HFFc6 (cell line): ENCODE measurements at regions not wholly inside any gene's neighbourhood (a gene's known extent, or its start where the extent isn't known, plus 50 kb on each side); places are given as distances from the start of the nearest gene placed in this dataset.
A peak's percentile ranks its signal among the peaks of the same experiment; 100 is the strongest.

Experiments used
- DNase-seq: peaks from one replicate; pipeline ENCODE4 v3.0.0-alpha.2; 2018
- H3K27ac Mint-ChIP-seq: 2 replicates; pipeline ENCODE4 v1.8.0; 2020; ENCODE audit warnings: mild to moderate bottlenecking, mixed read lengths
- H3K27me3 Mint-ChIP-seq: 2 replicates; pipeline ENCODE4 v1.8.0; 2021; ENCODE audit warnings: mild to moderate bottlenecking, moderate library complexity, mixed read lengths; ENCODE audit not compliant: insufficient read depth
- H3K36me3 Mint-ChIP-seq: 2 replicates; pipeline ENCODE4 v1.8.0; 2021; ENCODE audit warnings: low read depth, mixed read lengths
- H3K4me1 Mint-ChIP-seq: 2 replicates; pipeline ENCODE4 v1.8.0; 2020; ENCODE audit warnings: low read depth, mixed read lengths
- H3K4me3 Mint-ChIP-seq: 2 replicates; pipeline ENCODE4 v1.8.0; 2020; ENCODE audit warnings: mild to moderate bottlenecking, moderate library complexity, mixed read lengths
- H3K9me3 Mint-ChIP-seq: 2 replicates; pipeline ENCODE4 v1.8.0; 2020; ENCODE audit warnings: mild to moderate bottlenecking, mixed read lengths
- TF ChIP-seq, protein P1 (sequence below): fragments of 200-600 bp; sonication (generic); IDR thresholded peaks from 2 replicates; pipeline ENCODE4 v1.5.0; 2021; ENCODE audit warnings: antibody characterized with exemption, mild to moderate bottlenecking

DNA sequence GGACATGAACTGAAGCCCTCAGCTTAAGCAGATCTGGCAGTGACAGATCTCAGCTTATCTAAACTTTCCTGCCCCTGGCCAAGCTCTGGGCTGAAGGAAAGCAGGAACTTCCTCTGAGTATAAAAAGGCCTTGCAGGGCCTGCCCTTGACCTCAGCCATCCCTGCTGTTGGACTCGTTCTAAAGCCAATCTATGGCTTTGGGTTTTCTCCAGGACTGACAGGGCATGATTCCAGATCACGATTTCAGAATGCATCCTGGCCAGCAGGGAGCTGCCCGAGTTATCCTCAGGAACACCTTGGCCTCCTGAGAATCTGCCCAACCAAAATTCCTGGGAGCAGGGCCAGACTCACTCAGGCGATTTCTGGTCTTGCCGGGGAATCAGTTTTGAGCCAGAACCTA is 502.7 kb downstream of the TLE4 start:
- Mint-ChIP-seq H3K27ac (no peak overlapping the region), H3K27me3 (no peaks in the 10 kb centered on the region; the same call in none of the 2 replicates), H3K4me1 (peaks cover 9% of the 10 kb centered on the region; the same call in 1 of the 2 replicates), H3K4me3 (no peak overlapping the region), H3K9me3 (no peaks in the 10 kb centered on the region), H3K36me3 (no peaks in the 10 kb centered on the region)
- no peak for DNase-seq
- TF ChIP-seq, protein P1, sequence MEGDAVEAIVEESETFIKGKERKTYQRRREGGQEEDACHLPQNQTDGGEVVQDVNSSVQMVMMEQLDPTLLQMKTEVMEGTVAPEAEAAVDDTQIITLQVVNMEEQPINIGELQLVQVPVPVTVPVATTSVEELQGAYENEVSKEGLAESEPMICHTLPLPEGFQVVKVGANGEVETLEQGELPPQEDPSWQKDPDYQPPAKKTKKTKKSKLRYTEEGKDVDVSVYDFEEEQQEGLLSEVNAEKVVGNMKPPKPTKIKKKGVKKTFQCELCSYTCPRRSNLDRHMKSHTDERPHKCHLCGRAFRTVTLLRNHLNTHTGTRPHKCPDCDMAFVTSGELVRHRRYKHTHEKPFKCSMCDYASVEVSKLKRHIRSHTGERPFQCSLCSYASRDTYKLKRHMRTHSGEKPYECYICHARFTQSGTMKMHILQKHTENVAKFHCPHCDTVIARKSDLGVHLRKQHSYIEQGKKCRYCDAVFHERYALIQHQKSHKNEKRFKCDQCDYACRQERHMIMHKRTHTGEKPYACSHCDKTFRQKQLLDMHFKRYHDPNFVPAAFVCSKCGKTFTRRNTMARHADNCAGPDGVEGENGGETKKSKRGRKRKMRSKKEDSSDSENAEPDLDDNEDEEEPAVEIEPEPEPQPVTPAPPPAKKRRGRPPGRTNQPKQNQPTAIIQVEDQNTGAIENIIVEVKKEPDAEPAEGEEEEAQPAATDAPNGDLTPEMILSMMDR = no peak

DNA sequence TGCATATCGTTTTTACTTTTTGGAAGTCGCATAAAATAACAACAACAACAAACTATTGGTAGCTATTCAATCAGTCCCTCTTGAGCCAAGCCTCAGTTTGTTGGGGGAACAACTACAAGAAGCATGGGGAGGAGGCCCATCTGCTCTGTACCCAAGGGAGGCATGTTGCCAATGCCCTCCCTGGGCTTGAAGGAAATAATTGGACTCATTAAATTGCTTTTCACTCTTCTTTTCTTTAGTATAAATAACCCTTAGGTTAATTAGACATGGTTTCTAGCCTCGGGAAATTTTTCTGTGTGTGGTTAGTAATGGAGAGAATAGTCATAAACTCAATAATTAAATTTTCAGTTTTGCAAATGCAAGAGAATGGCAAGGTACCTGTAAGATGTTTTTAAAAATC is 500.7 kb downstream of the TLE4 start:
- DNase-seq = no peak
- Mint-ChIP-seq H3K27ac (no peak overlapping the region), H3K9me3 (no peaks in the 10 kb centered on the region), H3K4me1 (peaks cover 9% of the 10 kb centered on the region; the same call in 1 of the 2 replicates), H3K27me3 (peaks cover 2% of the 10 kb centered on the region), H3K36me3 (no peaks in the 10 kb centered on the region), H3K4me3 (no peak overlapping the region)
- TF ChIP-seq, protein P1 = no peak

GRCh38 chr9:80070071-80070742 is 498.4 kb downstream of the TLE4 start:
- TF ChIP-seq, protein P1 = no peak
- DNase-seq = no peak
- Mint-ChIP-seq H3K27ac (no peak overlapping the region), H3K9me3 (no peaks in the 10 kb centered on the region), H3K4me3 (no peak overlapping the region), H3K4me1 (peaks cover 5% of the 10 kb centered on the region; the same call in 1 of the 2 replicates), H3K27me3 (peaks cover 7% of the 10 kb centered on the region), H3K36me3 (no peaks in the 10 kb centered on the region)

DNA sequence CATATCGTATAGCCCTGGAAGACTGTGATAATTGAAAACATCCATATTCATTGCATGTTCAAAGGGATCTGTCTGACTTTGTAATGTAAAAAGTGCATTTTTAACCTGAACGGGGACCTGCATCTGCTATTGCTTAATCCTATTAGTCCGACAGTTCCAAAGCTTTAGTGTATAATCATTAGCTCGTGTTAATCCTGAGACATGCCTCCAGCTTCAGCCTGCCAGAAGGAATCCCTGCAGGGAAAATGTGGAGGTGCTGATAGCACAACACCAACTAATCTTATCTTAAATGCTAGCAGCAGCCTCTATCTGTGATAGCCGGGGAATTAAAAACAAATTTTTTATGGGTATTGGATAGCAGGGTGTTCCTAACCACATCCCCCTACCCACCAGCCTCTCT is 495.2 kb downstream of the TLE4 start:
- no peak overlapping the region for H3K4me3 Mint-ChIP-seq
- TF ChIP-seq, protein P1 = no peak
- H3K4me1 Mint-ChIP-seq = peaks cover 25% of the 10 kb centered on the region
- H3K27me3 Mint-ChIP-seq = peaks cover 7% of the 10 kb centered on the region
- no peaks in the 10 kb centered on the region for H3K36me3 Mint-ChIP-seq
- no peak overlapping the region for H3K27ac Mint-ChIP-seq
- no peak for DNase-seq
- no peaks in the 10 kb centered on the region for H3K9me3 Mint-ChIP-seq

GRCh38 chr9:80062567-80062966 is 490.8 kb downstream of the TLE4 start:
- peaks cover 38% of the 10 kb centered on the region for H3K4me1 Mint-ChIP-seq
- H3K27ac Mint-ChIP-seq = peak overlapping the region; percentile 68
- peaks cover 7% of the 10 kb centered on the region for H3K27me3 Mint-ChIP-seq
- TF ChIP-seq, protein P1 = no peak
- peaks cover 8% of the 10 kb centered on the region; the same call in 1 of the 2 replicates for H3K36me3 Mint-ChIP-seq
- H3K4me3 Mint-ChIP-seq = peak overlapping the region; percentile 20; the same call in 1 of the 2 replicates
- peaks cover 4% of the 10 kb centered on the region; the same call in 1 of the 2 replicates for H3K9me3 Mint-ChIP-seq
- peak; percentile 6 for DNase-seq
